Esophagus muscularis mucosa (tissue), 4 donors: ENCODE measurements at regions not wholly inside any gene's neighbourhood (a gene's known extent, or its start where the extent isn't known, plus 50 kb on each side); places are given as distances from the start of the nearest gene placed in this dataset.

Source experiments
- EP300 ChIP-seq: sonication (generic); formaldehyde crosslinking; IDR thresholded peaks from one replicate; pipeline ENCODE4 v1.6.1; 2017; ENCODE audit warnings: antibody characterized with exemption
- POLR2A ChIP-seq: fragments of 450-650 bp; IDR thresholded peaks from one replicate; pipeline ENCODE4 v1.6.1; 2017; ENCODE audit warnings: antibody characterized with exemption, moderate library complexity, mild to moderate bottlenecking, low read depth
- TF ChIP-seq, protein P1 (sequence below), 3 experiments: fragments of 200-600 bp in 2 of 3; fragments of 450-650 bp in 1 of 3; sonication (generic) in 2 of 3; IDR thresholded peaks; one replicate each; pipeline ENCODE4 v1.5.1; 2017 to 2019; ENCODE audit warnings: antibody characterized with exemption in 3 of 3, mild to moderate bottlenecking in 2 of 3, moderate library complexity in 1 of 3

- no peak for TF ChIP-seq POLR2A
- TF ChIP-seq, protein P1, sequence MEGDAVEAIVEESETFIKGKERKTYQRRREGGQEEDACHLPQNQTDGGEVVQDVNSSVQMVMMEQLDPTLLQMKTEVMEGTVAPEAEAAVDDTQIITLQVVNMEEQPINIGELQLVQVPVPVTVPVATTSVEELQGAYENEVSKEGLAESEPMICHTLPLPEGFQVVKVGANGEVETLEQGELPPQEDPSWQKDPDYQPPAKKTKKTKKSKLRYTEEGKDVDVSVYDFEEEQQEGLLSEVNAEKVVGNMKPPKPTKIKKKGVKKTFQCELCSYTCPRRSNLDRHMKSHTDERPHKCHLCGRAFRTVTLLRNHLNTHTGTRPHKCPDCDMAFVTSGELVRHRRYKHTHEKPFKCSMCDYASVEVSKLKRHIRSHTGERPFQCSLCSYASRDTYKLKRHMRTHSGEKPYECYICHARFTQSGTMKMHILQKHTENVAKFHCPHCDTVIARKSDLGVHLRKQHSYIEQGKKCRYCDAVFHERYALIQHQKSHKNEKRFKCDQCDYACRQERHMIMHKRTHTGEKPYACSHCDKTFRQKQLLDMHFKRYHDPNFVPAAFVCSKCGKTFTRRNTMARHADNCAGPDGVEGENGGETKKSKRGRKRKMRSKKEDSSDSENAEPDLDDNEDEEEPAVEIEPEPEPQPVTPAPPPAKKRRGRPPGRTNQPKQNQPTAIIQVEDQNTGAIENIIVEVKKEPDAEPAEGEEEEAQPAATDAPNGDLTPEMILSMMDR (IDR thresholded peaks at IDR 0.05) = no peak
- no peak for TF ChIP-seq EP300
Measured at GRCh38 chr6:2556761-2557160, 194.0 kb downstream of the MYLK4 start.
